Frontal cortex (tissue), 3 donors: ENCODE measurements at regions not wholly inside any gene's neighbourhood (a gene's known extent, or its start where the extent isn't known, plus 50 kb on each side); places are given as distances from the start of the nearest gene placed in this dataset.

Source experiments
- DNase-seq, 2 donors: peaks; one replicate each; pipeline ENCODE4 v3.0.0; 2012; ENCODE audit warnings: low spot score in 2 of 2
- FAIRE-seq: peaks from 2 replicates; lab custom pipeline; 2012; peaks lifted over from hg19 to GRCh38; lab: Jason Lieb, UNC
- donor health status: control.
- donor health status: control.
- donor health status: control.

DNA sequence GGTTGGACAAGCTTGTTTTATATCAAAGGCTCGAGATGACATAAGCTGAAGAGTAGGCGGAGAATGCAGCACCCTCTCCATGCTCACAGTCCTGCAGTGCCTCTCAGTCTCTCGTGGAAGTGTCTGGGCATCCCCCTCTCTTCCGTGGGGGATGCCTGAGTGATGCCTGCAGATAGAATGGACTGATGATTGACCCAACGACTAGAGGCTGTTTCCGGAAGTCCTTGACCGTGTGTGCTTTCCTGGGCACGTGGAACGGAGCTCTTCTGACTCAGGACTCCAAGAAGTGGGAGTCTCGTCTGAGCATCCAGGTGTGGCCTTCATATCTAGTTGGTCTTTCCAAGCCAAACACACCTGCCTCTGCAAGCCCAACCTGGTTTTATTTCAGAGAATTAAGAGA is 241.8 kb upstream of the IRX2 start:
- FAIRE-seq (no peak), DNase-seq (no peak)

DNA sequence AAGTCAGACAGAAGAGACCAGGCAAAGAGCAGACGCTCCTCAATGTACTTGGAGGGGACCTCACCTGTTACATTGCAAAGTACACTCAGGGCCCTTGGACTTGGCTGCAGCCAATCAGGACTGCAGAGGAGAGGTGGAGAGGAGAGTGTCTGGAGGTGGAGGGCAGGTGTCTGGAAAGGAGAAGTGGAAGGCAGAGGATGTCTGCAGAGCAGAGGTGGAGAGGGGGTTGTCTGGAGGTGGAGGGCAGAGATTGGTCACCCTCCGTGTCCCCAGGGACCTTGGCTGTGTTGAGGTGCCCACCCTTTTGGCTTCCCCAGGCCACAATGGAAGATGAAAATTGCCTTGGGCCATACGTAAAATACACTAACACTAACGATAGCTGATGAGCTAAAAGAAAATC is 241.3 kb upstream of the IRX2 start:
- FAIRE-seq: no peak
- DNase-seq: no peak

DNA sequence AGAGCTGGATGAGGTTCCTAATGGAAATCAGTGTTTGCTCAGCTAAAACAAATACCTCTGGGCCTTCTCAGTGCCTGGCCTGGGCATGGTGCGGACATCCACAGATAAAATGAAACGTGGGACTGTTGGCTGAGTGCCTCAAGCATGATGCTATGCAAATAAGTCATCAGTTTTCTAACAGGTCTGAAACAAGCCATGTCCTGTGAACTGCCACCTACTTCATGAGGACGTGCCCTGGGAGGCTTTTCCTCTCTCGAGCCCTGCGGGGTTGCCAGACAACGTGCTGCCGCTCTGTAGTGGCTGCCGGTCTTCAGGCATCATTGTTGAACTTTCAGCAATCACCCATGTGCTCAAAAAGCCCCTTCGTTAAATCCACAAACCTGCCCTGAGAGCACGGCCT is 240.4 kb upstream of the IRX2 start:
- DNase-seq (no peak), FAIRE-seq (no peak)

DNA sequence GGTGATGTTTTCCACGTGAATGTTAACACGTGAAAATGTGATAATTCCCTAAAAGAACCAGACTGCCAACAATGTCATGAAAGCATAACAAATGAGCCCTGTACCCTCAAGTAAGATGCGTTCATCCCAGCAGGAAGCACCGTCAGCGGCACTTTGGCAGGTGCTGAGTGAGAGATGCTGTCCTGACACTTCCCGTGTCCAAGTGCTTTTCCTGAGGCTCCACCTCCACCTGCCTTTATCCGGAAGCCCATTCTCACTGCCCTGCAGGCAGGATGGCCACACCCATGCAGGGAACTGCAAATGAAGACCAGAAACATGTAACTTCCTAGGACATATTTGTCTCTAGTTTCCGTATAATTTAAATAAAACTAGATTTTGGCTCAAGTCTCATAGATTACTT is 238.0 kb upstream of the IRX2 start:
- DNase-seq (no peak), FAIRE-seq (no peak)

DNA sequence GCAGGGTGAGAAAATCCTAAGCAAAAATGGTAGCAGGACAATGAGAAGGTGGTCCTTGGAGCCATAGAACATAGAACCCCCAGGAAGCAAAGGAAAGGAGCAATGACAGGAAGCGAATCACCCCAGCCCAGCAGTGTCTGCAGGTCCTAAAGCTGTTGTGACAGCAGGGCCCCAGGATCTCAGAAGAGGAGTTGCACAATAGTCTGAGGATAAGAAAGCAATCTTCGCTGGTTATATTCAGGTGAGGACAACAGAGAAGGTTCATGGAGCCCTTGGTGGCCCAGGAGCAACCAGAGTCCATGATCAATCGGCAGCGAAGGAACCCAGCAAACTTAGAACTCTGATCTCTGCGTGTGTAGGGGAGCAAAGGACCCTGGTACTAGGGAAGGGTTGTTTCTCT is 234.8 kb upstream of the IRX2 start:
- FAIRE-seq (no peak), DNase-seq (no peak)

DNA sequence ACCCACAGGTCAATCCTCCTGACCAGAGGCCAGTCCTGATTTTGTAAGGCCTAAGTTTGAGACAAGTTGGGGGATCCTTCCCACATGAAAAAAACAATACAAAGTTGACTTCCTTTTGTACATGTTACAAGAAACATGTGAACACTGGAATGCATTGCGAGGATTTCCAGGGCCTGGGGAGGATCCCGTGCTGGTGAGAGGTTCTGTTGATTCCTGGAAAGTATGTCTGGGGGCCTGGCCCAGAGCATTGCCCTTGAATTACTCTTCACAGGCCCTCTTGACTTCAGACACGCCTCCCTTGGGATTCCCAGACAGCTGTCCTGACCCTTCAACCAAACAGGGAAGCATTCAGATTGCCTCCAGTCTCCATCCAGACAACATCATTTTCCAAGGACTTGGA is 234.2 kb upstream of the IRX2 start:
- no peak for DNase-seq
- no peak for FAIRE-seq

DNA sequence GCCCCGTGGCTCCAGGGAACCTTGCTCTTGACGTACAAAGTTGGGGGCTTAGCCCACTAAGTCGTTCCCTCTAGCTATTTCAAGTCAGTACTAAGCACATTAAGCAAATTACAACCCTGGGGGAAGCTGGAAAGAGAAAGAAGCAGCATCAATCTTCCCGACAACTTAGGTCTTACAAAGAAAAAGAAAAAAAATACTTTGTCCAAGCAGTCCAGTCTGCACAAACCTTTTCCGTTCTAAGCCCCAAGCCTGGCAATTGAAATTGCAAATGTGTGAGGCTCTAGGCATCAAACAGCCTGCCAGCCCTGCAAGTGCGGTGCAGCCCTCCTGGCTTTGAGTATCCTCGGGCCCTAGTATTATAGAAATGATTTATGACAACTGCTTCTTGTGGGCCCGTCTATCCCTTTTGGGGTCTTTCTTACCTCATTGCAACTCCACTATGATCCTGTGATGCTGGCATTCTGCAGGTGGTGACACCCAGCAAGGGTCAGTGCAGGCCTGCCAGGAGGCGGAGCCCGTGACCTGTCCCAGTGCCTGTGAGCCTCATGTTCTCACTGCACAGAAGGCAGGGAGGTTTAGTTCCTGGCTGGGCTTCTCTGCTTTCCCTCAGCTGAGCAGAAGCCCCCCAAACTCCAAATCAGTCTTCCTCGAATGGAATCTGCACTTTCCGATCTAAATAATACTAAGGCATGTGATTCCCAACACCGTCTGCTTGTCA is 232.3 kb upstream of the IRX2 start:
- FAIRE-seq (no peak), DNase-seq (no peak)

DNA sequence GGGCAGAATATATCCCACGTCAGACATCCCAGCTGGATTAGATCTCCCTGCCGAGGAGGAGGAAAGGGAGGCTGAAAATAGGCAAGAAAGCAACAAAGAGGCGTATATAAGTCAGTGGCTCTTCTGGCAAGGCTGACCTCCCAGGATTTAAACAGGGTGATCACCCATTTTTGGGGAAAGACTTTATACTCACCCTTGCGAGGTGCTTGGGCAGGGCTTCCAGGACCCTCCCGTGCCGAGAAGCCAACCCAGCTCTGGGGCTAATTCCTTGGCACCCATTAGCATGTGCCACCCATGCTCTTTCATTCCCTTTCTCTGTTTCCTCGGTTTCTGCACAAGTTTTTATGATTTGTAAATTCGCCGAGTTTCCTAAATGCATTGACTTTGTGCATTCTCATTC is 230.2 kb upstream of the IRX2 start:
- no peak for FAIRE-seq
- no peak for DNase-seq

DNA sequence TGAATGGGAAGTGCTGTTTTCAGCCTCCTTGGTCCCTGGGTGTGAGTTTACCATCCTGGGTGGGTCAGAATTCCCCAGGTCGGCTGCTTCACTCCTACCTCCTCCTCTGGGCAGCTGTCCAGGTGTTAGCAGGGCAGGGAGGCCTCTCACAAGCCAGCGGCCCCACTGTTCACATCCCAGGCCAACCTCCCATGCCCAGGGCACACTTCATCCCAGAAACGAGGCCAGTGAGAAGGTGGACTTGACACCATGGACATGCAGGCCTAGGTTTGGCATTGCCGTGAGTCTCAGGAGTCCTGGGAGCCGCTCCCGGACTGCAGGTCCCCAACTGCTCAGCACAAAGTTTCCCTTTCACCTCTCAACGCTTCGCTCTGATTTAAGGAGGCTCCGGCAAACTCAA is 229.6 kb upstream of the IRX2 start:
- DNase-seq (no peak), FAIRE-seq (no peak)

DNA sequence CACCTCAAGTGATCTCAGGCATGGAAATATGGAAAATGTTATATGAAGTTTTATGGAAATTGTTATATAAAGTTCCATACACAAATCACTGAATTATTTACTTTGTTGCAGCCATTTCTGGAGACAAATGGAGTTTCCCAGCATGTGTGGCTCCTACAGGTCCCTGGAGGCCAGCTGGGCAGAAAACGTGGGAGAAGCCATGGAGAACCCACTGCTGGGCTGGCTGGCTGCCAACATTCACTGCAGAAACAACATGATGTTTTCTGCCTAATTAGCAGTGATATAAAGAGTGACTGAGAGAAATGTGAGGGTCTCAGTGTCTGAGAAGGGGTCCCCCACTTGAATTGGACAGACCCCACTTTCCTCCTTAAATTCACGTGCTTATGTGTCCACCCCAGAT is 208.8 kb upstream of the IRX2 start:
- no peak for DNase-seq
- no peak for FAIRE-seq

DNA sequence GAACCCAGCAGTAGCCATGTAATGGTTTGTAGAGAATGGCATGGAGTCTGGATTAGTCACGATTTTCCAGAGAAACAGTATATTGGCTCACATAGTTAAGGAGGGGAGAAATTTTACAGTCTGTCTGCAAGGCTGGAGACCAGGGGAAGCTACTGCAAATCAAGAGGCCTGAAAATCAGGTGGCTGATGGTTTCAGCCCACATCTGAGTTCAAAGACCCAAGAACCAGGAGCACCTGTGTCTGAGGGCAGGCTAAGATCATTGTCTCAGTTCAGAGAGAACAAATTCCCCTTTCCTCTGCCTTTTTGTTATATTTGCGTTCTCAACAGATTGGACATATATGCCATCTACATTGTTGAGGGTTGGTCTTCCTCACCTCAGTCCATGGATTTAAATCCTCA is 207.5 kb upstream of the IRX2 start:
- DNase-seq: no peak
- no peak for FAIRE-seq

DNA sequence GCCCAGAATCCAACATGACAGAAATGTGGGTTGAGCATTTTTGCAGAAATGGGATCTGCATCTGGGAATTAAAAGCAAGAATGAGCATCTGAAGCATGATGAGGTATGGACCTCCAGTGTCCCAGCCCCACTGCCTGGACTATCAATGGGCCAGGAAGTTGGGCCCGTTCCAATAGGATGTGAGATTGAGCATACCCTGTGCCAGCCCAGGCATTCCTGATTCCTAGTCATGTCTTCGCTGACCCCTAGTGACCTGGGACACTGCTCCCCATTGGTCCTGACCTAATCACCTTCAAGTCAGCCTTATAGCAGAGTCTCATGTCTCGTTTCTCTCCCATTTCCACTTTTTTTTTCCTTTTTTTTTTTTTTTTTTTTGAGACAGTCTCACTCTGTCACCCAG is 197.4 kb upstream of the IRX2 start:
- FAIRE-seq: no peak
- no peak for DNase-seq

DNA sequence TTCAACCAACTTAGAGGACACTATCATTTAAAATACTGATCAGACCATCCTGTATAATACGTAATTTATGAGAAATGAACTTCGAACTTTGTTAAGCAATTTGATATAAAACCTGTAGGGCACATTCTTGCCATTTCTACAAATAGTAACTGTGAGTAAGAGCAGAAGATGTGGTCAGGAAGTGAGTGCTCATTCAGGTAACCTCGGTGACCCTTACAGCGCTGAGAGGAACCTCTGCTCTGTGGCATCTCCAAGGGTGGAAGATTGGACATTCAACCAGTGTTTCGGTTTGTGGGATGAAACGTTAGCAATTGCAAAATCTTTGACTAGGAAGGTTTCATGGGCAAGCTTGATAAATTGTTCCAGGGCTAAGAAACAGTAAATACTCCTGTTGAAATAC is 194.8 kb upstream of the IRX2 start:
- DNase-seq (no peak), FAIRE-seq (no peak)

DNA sequence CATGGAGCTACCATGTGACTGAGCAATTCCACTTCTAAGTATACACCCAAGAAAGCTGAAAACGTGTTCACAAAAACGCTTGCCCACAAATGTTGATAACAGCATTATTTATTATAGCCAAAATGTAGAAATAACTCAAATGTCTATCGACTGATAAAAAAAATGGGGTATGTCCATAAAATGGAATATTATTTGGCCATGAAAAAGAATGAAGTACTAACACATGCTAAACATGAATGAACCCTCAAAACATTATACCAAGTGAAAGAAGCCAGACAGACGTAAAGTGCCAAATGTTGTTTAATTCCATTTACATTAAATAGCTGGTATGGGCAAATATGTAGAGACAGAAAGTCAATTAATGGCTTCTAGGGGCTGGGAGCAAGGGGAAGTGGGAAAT is 184.9 kb upstream of the IRX2 start:
- FAIRE-seq (no peak), DNase-seq (no peak)

DNA sequence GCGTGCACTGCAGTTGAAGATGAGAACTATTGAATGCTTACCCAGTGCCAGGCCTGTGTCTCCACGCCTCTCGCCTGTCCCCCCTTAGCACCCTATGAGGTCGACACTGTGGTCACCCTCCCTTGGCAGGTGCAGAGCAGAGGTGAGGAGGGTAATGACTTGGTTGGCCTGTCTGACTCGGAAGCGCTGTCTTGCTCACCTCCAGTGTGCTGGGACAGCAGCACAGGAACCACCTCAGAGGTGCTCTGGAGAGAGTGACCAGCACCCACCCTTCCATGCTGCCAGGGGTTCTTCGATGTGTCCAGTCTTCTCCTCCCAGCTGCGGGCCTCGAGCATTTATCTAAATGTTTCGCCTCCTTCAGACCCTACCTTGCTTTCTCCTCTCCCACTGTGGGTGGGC is 178.3 kb upstream of the IRX2 start:
- FAIRE-seq: no peak
- no peak for DNase-seq

DNA sequence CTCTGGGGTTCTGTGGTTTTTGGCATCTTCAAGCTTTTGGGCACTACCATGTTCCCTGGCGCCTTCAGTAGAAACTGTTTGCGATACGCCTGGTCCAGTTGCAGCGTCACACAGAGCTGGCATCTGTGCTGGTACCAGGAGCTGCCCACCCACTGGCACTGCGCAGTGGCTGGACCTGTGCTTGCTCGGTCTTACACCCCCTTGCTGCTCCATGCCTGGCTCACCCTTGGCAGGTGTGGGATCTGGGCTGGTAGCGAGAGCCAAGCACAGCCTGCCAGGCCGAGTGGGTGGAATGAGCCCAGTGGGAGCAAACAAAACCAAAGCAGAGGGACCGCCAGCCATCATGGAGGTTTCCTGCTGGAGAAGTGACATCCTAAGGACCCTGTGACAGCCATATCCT is 170.2 kb upstream of the IRX2 start:
- DNase-seq: no peak
- no peak for FAIRE-seq

DNA sequence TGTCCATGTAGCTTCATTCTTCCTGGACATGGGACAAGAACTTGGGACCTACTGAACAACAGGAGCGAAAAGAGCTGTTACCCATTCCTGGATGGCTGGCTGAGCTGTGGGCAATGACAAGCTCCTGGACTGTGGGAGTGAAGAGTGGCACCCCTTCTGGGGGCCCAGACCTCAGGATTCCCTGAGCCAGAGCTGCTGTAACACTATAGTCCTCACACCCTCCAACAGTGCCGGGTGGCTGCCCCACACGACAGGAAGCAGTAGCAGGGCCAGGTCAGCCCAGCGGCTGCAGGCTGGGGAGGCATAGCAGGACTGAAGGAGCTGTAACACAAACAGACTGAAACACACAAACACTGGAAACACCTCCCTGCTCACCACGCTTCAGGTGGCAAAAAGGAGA is 169.7 kb upstream of the IRX2 start:
- no peak for DNase-seq
- FAIRE-seq: no peak

DNA sequence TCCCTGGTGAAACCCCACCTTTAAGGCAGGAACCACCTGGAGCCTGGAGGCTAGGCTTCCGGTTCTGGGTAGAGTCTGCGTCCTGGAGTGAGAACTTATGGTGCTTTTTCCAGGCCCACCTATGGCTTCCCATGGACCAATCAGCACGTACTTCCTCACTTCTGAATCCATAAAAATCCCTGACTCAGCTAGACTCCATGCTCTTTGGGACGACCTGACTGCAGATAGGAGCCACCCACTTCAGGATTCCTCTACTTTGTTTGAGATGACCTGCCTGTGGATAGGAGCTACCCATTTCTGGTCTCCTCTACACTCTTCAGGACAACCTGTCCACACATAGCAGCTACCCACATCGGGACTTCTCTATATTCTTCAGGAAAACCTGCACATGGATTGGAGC is 168.8 kb upstream of the IRX2 start:
- no peak for DNase-seq
- FAIRE-seq: no peak

DNA sequence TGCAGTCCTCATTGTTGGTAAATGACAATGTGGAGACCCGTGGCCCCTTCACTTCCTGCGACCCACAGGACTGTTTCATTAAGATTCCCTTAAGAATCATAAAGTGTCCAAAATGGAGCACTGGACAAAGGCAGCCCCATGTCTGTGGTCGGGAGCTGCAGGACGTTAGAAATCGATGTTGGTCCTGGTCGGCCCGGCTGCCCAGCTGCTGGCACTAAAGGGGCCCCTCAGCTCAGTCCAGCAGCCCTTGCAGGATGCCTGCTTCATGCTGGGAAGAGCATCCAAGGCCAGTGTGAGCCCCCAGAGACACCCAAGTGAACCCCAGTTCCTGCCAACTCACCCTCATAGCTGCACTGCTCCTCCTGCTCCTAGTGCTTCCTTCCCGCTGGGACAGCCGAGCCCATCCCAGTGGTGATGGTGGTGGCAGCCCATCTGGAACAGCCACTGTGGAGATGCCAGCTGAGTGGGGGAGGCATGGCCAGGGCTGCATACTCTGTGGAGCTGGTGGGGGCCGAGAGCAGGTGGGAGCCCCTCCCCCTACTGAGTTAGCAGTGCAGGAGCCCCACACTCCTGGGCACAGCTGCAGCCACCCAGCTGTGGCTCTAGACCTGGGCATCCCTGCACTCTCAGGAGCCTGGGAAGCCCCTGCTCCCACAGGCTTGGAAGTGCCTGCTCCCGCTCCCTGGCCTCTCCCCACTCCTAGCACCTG is 168.0 kb upstream of the IRX2 start:
- FAIRE-seq: no peak

DNA sequence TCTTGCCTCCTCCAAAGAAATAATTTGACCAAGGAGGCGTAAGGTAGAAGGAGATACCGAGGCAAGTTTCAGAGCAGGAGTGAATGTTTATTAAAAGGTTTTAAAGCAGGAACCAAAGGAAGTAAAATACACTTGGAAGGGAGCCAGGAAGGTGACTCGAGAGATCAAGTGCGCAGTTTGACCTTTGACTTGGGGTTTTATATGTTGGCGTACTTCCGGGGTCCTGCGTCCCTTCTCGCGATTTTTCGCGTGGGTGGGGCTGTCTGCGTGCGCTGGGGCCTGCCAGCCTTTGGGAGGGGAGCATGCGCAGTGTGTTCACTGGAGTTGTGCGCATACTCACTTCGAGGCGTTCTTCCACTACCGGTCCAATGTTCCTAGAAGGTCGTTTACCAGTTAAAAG is 166.0 kb upstream of the IRX2 start:
- FAIRE-seq (no peak), DNase-seq (no peak)

More for the DNA sequence above, 168.0 kb upstream of the IRX2 start:
- no peak for DNase-seq

DNA sequence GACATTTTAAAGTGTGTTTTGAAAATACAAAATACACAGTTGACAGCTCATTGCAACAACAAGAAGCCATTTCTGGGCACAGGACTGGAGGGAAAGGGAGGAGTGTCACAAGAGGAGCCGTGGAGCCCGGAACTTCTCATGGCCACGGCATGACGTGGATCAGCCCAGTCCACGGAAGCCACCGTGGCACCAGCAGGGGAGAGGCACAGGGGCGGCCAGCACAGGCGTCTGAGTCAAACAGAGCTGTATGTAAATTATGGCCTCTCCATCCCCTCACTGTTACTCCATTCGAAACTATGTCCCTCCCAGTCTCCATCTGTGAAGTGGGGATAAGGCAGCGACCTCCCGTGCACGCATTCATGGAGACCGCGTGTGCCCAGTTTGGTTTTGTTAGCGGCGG is 165.6 kb upstream of the IRX2 start:
- FAIRE-seq: no peak
- DNase-seq: no peak

DNA sequence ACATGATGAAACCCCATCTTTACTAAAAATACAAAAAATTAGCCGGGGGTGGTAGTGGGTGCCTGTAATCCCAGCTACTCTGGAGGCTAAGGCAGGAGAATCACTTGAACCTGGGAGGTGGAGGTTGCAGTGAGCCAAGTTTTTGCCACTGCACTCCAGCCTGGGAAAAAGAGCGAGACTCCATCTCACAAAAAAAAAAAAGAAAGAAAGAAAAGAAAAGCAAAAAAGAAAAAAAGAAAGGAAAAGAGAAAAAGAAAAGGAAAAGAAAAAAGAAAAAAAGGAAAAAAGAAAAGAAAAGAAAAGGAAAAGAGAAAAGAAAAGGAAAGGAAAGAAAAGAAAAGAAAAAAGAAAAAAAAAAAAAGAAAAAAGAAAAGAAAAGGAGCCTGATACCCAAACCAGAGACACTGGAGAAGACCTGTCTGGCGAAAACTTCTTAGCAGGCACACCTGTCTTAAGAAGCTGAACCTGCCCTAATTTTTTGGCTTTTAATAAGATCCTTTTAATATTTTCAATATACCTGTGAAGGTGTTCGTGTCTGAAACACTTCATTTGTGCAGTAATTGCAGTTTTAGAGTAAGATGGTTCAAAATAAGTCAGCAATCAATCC is 164.7 kb upstream of the IRX2 start:
- FAIRE-seq: no peak

More for the DNA sequence above, 164.7 kb upstream of the IRX2 start:
- DNase-seq: no peak
